HCT116 (cell line): ENCODE measurements at regions not wholly inside any gene's neighbourhood (a gene's known extent, or its start where the extent isn't known, plus 50 kb on each side); places are given as distances from the start of the nearest gene placed in this dataset.

Source experiments
- ATAC-seq: fragments of 200-7000 bp; cut with Tn5 transposase; 2 replicates; pipeline ENCODE4 v1.9.1; 2020; ENCODE audit warnings: mild to moderate bottlenecking, moderate library complexity
- BruUV-seq: library from RNA; stranded (reverse); fragments of 400-500 nt; replicated peaks from 2 replicates; lab custom pipeline; 2021; lab: Mats Ljungman, UMichigan
- CTCF ChIA-PET: fragments of 300-600 bp; sonication (Branson Sonifier 250); formaldehyde crosslinking; loops from one replicate; lab custom pipeline; 2021; ENCODE audit warnings: antibody characterized with exemption; lab: Charles Lee
- POLR2A ChIA-PET: fragments of 300-600, 350-600 bp; sonication (Branson Sonifier 250); formaldehyde crosslinking; loops from one replicate; lab custom pipeline; 2021; ENCODE audit warnings: antibody characterized with exemption; lab: Charles Lee
- RAD21 ChIA-PET, 2 experiments: fragments of 300-600 bp; sonication (Branson Sonifier 250); formaldehyde crosslinking; loops; one replicate each; lab custom pipeline; 2023; ENCODE audit warnings: low total read pairs in 2 of 2; ENCODE audit not compliant: uncharacterized antibody in 2 of 2, unreplicated experiment in 2 of 2, low non-redundant PET in 1 of 2; lab: Charles Lee
- DNase-seq: peaks from one replicate; pipeline ENCODE4 v3.0.0-alpha.2; 2010; ENCODE audit warnings: low read depth, low spot score
- H2AFZ ChIP-seq: fragments of 200-600 bp; shearing (Covaris generic), sonication (generic); 2 replicates; pipeline ENCODE4 v1.6.1; 2017; ENCODE audit warnings: low read depth, mixed run types, mixed read lengths, antibody characterized with exemption, low read length; ENCODE audit not compliant: poor library complexity, severe bottlenecking
- H3K27ac ChIP-seq: 2 replicates; pipeline ENCODE4 v1.5.1; 2012; ENCODE audit warnings: low read depth, low read length
- H3K27me3 ChIP-seq: fragments of 200-600 bp; sonication (generic); 2 replicates; pipeline ENCODE4 v1.6.1; 2016; ENCODE audit warnings: mixed run types, low read length, mixed read lengths; ENCODE audit not compliant: insufficient read depth
- H3K36me3 ChIP-seq, 2 experiments: fragments of 200-500 bp in 1 of 2; fragments of 200-600 bp in 1 of 2; sonication (Bioruptor generic) in 1 of 2; sonication (generic) in 1 of 2; 2 replicates each; pipeline versions ENCODE4 v1.5.1 to v1.6.1; 2014 to 2016; ENCODE audit warnings: low read length in 2 of 2, inconsistent platforms in 1 of 2, mixed read lengths in 1 of 2, mixed run types in 1 of 2; ENCODE audit not compliant: insufficient read depth in 2 of 2, control insufficient read depth in 1 of 2
- H3K4me1 ChIP-seq, 2 experiments: fragments of 200-600 bp in 1 of 2; sonication (generic) in 1 of 2; 2 replicates each; pipeline versions ENCODE4 v1.5.1 to v1.6.1; 2012 to 2017; ENCODE audit warnings: low read length in 2 of 2, inconsistent platforms in 1 of 2, mild to moderate bottlenecking in 1 of 2, mixed read lengths in 1 of 2, mixed run types in 1 of 2, moderate library complexity in 1 of 2; ENCODE audit not compliant: insufficient read depth in 2 of 2, control insufficient read depth in 1 of 2
- H3K4me2 ChIP-seq: fragments of 200-600 bp; sonication (generic); 2 replicates; pipeline ENCODE4 v1.6.1; 2017; ENCODE audit warnings: mixed run types, low read length, mixed read lengths
- H3K4me3 ChIP-seq, 2 experiments: fragments of 200-600 bp in 1 of 2; sonication (generic) in 1 of 2; replicated peaks in 1 of 2; 2 replicates each; pipeline ENCODE4 v1.5.1; 2011 to 2016; ENCODE audit warnings: low read length in 2 of 2, control low read depth in 1 of 2, low read depth in 1 of 2, mild to moderate bottlenecking in 1 of 2, mixed read lengths in 1 of 2, mixed run types in 1 of 2
- H3K79me2 ChIP-seq: fragments of 200-600 bp; sonication (generic); 2 replicates; pipeline ENCODE4 v1.6.1; 2017; ENCODE audit warnings: mild to moderate bottlenecking, mixed run types, low read length, moderate library complexity, mixed read lengths; ENCODE audit not compliant: insufficient read depth
- H3K9ac ChIP-seq: fragments of 200-600 bp; sonication (generic); 2 replicates; pipeline ENCODE4 v1.6.1; 2016; ENCODE audit warnings: low read length, mixed read lengths
- H3K9me2 ChIP-seq: fragments of 200-600 bp; sonication (generic), shearing (Covaris generic); 2 replicates; pipeline ENCODE4 v1.6.1; 2017; ENCODE audit warnings: mixed run types, mild to moderate bottlenecking, moderate library complexity; ENCODE audit not compliant: insufficient read depth
- H3K9me3 ChIP-seq, 2 experiments: fragments of 200-500 bp in 1 of 2; fragments of 200-600 bp in 1 of 2; sonication (Bioruptor generic) in 1 of 2; sonication (generic) in 1 of 2; 2 replicates each; pipeline ENCODE4 v1.6.1; 2014 to 2017; ENCODE audit warnings: low read length in 2 of 2, mixed read lengths in 2 of 2, inconsistent platforms in 1 of 2, low read depth in 1 of 2, mild to moderate bottlenecking in 1 of 2, mixed run types in 1 of 2, moderate library complexity in 1 of 2; ENCODE audit not compliant: control insufficient read depth in 1 of 2, insufficient read depth in 1 of 2
- H4K20me1 ChIP-seq: fragments of 200-600 bp; sonication (generic), shearing (Covaris generic); 2 replicates; pipeline ENCODE4 v1.6.1; 2017; ENCODE audit warnings: mixed run types, mild to moderate bottlenecking, moderate library complexity; ENCODE audit not compliant: insufficient read depth
- CEBPB ChIP-seq: IDR thresholded peaks from 2 replicates; pipeline ENCODE4 v1.6.1; 2012; ENCODE audit warnings: low read depth
- EGR1 ChIP-seq: IDR thresholded peaks from 2 replicates; pipeline ENCODE4 v1.6.1; 2012; ENCODE audit warnings: low read depth
- ELF1 ChIP-seq: IDR thresholded peaks from 2 replicates; pipeline ENCODE4 v1.6.1; 2012; ENCODE audit warnings: low read depth, borderline replicate concordance
- EZH2phosphoT487 ChIP-seq: fragments of 200-600 bp; IDR thresholded peaks from 2 replicates; pipeline ENCODE4 v1.6.1; 2018; ENCODE audit warnings: antibody characterized with exemption, borderline replicate concordance
- POLR2A ChIP-seq: IDR thresholded peaks from 2 replicates; pipeline ENCODE4 v1.7.0; 2011; ENCODE audit warnings: borderline replicate concordance; ENCODE audit not compliant: insufficient read depth, insufficient read length; ENCODE audit errors: extremely low read depth
- POLR2AphosphoS5 ChIP-seq: IDR thresholded peaks from 2 replicates; pipeline ENCODE4 v1.6.1; 2011; ENCODE audit warnings: mild to moderate bottlenecking, low read depth, low read length, moderate library complexity
- RAD21 ChIP-seq: IDR thresholded peaks from 2 replicates; pipeline ENCODE4 v1.6.1; 2012; ENCODE audit warnings: low read depth, mild to moderate bottlenecking
- SIN3A ChIP-seq: IDR thresholded peaks from 2 replicates; pipeline ENCODE4 v1.6.1; 2012; ENCODE audit warnings: low read depth
- ZFX ChIP-seq: fragments of 450-650 bp; IDR thresholded peaks from 2 replicates; pipeline ENCODE4 v1.6.1; 2017
- ZNF274 ChIP-seq: fragments of 200-500 bp; sonication (Bioruptor generic); IDR thresholded peaks from 2 replicates; pipeline ENCODE4 v1.6.1; 2014; ENCODE audit warnings: mild to moderate bottlenecking, low read depth, low read length, inconsistent platforms
- intact Hi-C: fragments of 100-400 bp; cut with micrococcal nuclease; formaldehyde crosslinking; loops from 2 replicates; pipeline ENCODE4 v1.10.0; 2022
- TF ChIP-seq, protein P1 (sequence below): IDR thresholded peaks from 2 replicates; pipeline ENCODE4 v1.6.1; 2011; ENCODE audit warnings: mild to moderate bottlenecking, low read length, moderate library complexity; ENCODE audit not compliant: insufficient replicate concordance; ENCODE audit errors: extremely low read depth

DNA sequence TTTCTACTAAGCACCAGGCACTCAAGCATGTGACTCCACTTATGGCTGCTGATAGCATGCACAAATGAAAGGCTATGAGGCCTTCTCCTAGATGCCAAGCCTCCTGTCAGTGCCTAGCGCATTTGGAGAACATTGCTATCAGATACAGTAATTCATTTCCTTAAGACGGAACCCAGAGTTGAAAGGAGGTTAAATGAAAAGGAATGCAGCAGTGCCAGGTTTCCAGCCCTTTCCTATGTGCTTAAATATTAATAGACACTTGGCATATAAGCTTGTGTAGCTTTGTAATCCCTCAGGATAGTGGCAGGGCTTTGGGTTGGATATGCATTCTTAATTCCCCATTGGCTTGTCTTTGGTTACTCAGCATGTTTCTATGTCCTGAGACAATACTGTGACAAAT lies 140.1 kb upstream of the FRY start:
- Histone ChIP-seq H3K79me2 (no peaks in the 10 kb centered on the region), H4K20me1 (no peaks in the 10 kb centered on the region), H3K9me2 (no peaks in the 10 kb centered on the region), H3K9me3 (no peaks in the 10 kb centered on the region), H3K4me3 (no peak overlapping the region), H3K4me2 (no peak overlapping the region), H3K4me1 (no peaks in the 10 kb centered on the region), H3K9ac (no peak overlapping the region), H2AFZ (no peak overlapping the region), H3K27me3 (peaks cover 14% of the 10 kb centered on the region), H3K27ac (no peak overlapping the region), H3K36me3 (no peaks in the 10 kb centered on the region)
- POLR2A ChIA-PET, result no interaction called here
- BruUV-seq, result no TSS peak
- RAD21 ChIA-PET, result no interaction called here
- TF ChIP-seq EZH2phosphoT487, result no peak
- TF ChIP-seq EGR1, result no peak
- CTCF ChIA-PET, result no interaction called here
- intact Hi-C loops, result no loop called here
- DNase-seq, result no peak
- ATAC-seq, result no peak

DNA sequence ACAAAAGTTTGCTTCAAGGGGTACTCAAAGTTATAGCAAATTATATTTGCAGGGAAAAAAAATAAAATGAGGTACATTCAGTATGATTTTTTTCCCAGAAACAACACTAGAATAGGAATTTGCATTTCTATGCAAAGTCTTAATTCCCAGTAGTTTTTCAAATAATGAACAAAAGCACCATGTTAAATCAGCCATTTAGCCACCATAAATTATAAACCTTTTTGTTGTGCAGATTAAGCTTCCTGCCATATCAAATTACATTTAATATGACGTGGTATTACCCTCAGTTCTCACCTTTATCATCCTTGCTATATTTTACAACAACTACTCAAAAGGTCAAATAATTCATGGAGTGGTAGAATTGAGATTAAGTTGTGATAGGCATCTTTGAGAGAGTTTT lies 136.6 kb upstream of the FRY start:
- no TSS peak for BruUV-seq
- H2AFZ ChIP-seq, result no peak overlapping the region
- ATAC-seq (no peak), DNase-seq (no peak)
- CTCF ChIA-PET, result interaction anchor here (1.1 kb wide), 1 partner anchor 15 kb away, joined by 6 read pairs; no protein-coding TSS in a partner anchor
- intact Hi-C loops, result no loop called here
- H3K27ac ChIP-seq, result no peak overlapping the region
- H4K20me1 ChIP-seq, result no peaks in the 10 kb centered on the region
- H3K9me3 ChIP-seq, result no peaks in the 10 kb centered on the region
- H3K27me3 ChIP-seq, result no peaks in the 10 kb centered on the region
- no peak overlapping the region for H3K4me2 ChIP-seq
- H3K9me2 ChIP-seq, result no peaks in the 10 kb centered on the region
- TF ChIP-seq ZFX (no peak), EGR1 (no peak), POLR2A (no peak), CEBPB (no peak), RAD21 (no peak), ELF1 (no peak), ZNF274 (no peak), SIN3A (no peak), POLR2AphosphoS5 (no peak)
- TF ChIP-seq, protein P1, sequence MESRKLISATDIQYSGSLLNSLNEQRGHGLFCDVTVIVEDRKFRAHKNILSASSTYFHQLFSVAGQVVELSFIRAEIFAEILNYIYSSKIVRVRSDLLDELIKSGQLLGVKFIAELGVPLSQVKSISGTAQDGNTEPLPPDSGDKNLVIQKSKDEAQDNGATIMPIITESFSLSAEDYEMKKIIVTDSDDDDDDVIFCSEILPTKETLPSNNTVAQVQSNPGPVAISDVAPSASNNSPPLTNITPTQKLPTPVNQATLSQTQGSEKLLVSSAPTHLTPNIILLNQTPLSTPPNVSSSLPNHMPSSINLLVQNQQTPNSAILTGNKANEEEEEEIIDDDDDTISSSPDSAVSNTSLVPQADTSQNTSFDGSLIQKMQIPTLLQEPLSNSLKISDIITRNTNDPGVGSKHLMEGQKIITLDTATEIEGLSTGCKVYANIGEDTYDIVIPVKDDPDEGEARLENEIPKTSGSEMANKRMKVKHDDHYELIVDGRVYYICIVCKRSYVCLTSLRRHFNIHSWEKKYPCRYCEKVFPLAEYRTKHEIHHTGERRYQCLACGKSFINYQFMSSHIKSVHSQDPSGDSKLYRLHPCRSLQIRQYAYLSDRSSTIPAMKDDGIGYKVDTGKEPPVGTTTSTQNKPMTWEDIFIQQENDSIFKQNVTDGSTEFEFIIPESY, result no peak
- TF ChIP-seq, all 23 proteins: peak for 0
- no peaks in the 10 kb centered on the region for H3K36me3 ChIP-seq
- no peaks in the 10 kb centered on the region for H3K79me2 ChIP-seq
- no peaks in the 10 kb centered on the region for H3K4me1 ChIP-seq
- H3K4me3 ChIP-seq, result no peak overlapping the region
- H3K9ac ChIP-seq, result no peak overlapping the region
- ChIA-PET POLR2A (no interaction called here), RAD21 (no interaction called here)
